NCI-H128 (cell line): ENCODE measurements at regions not wholly inside any gene's neighbourhood (a gene's known extent, or its start where the extent isn't known, plus 50 kb on each side); places are given as distances from the start of the nearest gene placed in this dataset.
"Not testable (repeated sequence)": the region's sequence is repeated elsewhere in the genome, so short reads cannot be mapped to it uniquely, and the experiment has no call there.

Experiments
- DNase-seq: peaks from one replicate; lab custom pipeline; 2025; ENCODE audit not compliant: unreplicated experiment; lab: John Stamatoyannopoulos, UW

- no peak for DNase-seq
Measured at GRCh38 chr5:112472614-112473013, 53.5 kb upstream of the EPB41L4A start.

GRCh38 chr5:112473989-112474388 lies 54.9 kb upstream of the EPB41L4A start:
- DNase-seq, result no peak

- no peak for DNase-seq
Measured at GRCh38 chr5:112475747-112476365, 56.8 kb upstream of the EPB41L4A start.

GRCh38 chr5:112479418-112479817 lies 60.3 kb upstream of the EPB41L4A start:
- no peak for DNase-seq

GRCh38 chr5:112480501-112480900 lies 61.4 kb upstream of the EPB41L4A start:
- no peak for DNase-seq

- DNase-seq, result no peak
Measured at GRCh38 chr5:112483704-112484103, 64.6 kb upstream of the EPB41L4A start.

GRCh38 chr5:112485934-112486355 lies 66.9 kb upstream of the EPB41L4A start:
- no peak for DNase-seq

GRCh38 chr5:112491257-112491656 lies 72.2 kb upstream of the EPB41L4A start:
- no peak for DNase-seq

GRCh38 chr5:112492291-112492690 lies 73.2 kb upstream of the EPB41L4A start:
- no peak for DNase-seq

GRCh38 chr5:112503749-112504501 lies 84.8 kb upstream of the EPB41L4A start:
- not testable (repeated sequence) for DNase-seq

GRCh38 chr5:112509097-112509496 lies 90.0 kb upstream of the EPB41L4A start:
- not testable (repeated sequence) for DNase-seq

GRCh38 chr5:112511920-112512319 lies 92.8 kb upstream of the EPB41L4A start:
- DNase-seq, result no peak

GRCh38 chr5:112512901-112513300 lies 93.8 kb upstream of the EPB41L4A start:
- DNase-seq, result no peak

- no peak for DNase-seq
Measured at GRCh38 chr5:112514111-112514510, 95.0 kb upstream of the EPB41L4A start.

GRCh38 chr5:112520474-112520873 lies 101.4 kb upstream of the EPB41L4A start:
- not testable (repeated sequence) for DNase-seq

GRCh38 chr5:112522891-112523673 lies 104.0 kb upstream of the EPB41L4A start:
- DNase-seq, result not testable (repeated sequence)

GRCh38 chr5:112523674-112524263 lies 104.7 kb upstream of the EPB41L4A start:
- not testable (repeated sequence) for DNase-seq

GRCh38 chr5:112525217-112525616 lies 106.1 kb upstream of the EPB41L4A start:
- no peak for DNase-seq

GRCh38 chr5:112528928-112529327 lies 109.9 kb upstream of the EPB41L4A start:
- DNase-seq, result no peak

GRCh38 chr5:112529525-112529924 lies 110.4 kb upstream of the EPB41L4A start:
- no peak for DNase-seq

GRCh38 chr5:112532654-112533360 lies 113.7 kb upstream of the EPB41L4A start:
- DNase-seq, result no peak
